ENCODE measurements at regions not wholly inside any gene's neighbourhood (a gene's known extent, or its start where the extent isn't known, plus 50 kb on each side); places are given as distances from the start of the nearest gene placed in this dataset.
"Not testable (repeated sequence)": the region's sequence is repeated elsewhere in the genome, so short reads cannot be mapped to it uniquely, and the experiment has no call there.

GRCh38 chr5:90338712-90339372 lies 70.7 kb downstream of the CETN3 start:
- peak; percentile 48 for FAIRE-seq
- no peak for DNase-seq (ENCODE audit: insufficient read length, low spot score)
- TF ChIP-seq POLR2A (IDR thresholded peaks at IDR 0.05; ENCODE audit: low read depth, low read length) (no peak), PAX5 (IDR thresholded peaks at IDR 0.05; ENCODE audit: insufficient read depth, low read length, severe bottlenecking) (no peak), POU2F2 (IDR thresholded peaks at IDR 0.05; ENCODE audit: low read depth, low read length) (no peak), POLR2AphosphoS5 (IDR thresholded peaks at IDR 0.05; ENCODE audit: low read depth, low read length) (no peak), TAF1 (IDR thresholded peaks at IDR 0.05; ENCODE audit: low read depth, low read length) (no peak), SPI1 (IDR thresholded peaks at IDR 0.05; ENCODE audit: low read depth, low read length) (no peak)

GRCh38 chr5:90337449-90338052 lies 72.0 kb downstream of the CETN3 start:
- FAIRE-seq = no peak
- TF ChIP-seq TAF1 (IDR thresholded peaks at IDR 0.05; ENCODE audit: low read depth, low read length) = no peak
- no peak for TF ChIP-seq SPI1 (IDR thresholded peaks at IDR 0.05; ENCODE audit: low read depth, low read length)
- no peak for TF ChIP-seq POLR2AphosphoS5 (IDR thresholded peaks at IDR 0.05; ENCODE audit: low read depth, low read length)
- TF ChIP-seq POU2F2 (IDR thresholded peaks at IDR 0.05; ENCODE audit: low read depth, low read length) = no peak
- TF ChIP-seq PAX5 (IDR thresholded peaks at IDR 0.05; ENCODE audit: insufficient read depth, low read length, severe bottlenecking) = no peak
- no peak for TF ChIP-seq POLR2A (IDR thresholded peaks at IDR 0.05; ENCODE audit: low read depth, low read length)
- no peak for DNase-seq (ENCODE audit: insufficient read length, low spot score)

GRCh38 chr5:90336752-90337151 lies 72.8 kb downstream of the CETN3 start:
- no peak for DNase-seq (ENCODE audit: insufficient read length, low spot score)
- FAIRE-seq = no peak

GRCh38 chr5:90334741-90335140 lies 74.8 kb downstream of the CETN3 start:
- FAIRE-seq (no peak), DNase-seq (ENCODE audit: insufficient read length, low spot score) (no peak)
- no peak for TF ChIP-seq SPI1 (IDR thresholded peaks at IDR 0.05; ENCODE audit: low read depth, low read length)
- TF ChIP-seq POLR2A (IDR thresholded peaks at IDR 0.05; ENCODE audit: low read depth, low read length) = no peak
- TF ChIP-seq POLR2AphosphoS5 (IDR thresholded peaks at IDR 0.05; ENCODE audit: low read depth, low read length) = no peak
- no peak for TF ChIP-seq PAX5 (IDR thresholded peaks at IDR 0.05; ENCODE audit: insufficient read depth, low read length, severe bottlenecking)
- no peak for TF ChIP-seq POU2F2 (IDR thresholded peaks at IDR 0.05; ENCODE audit: low read depth, low read length)
- TF ChIP-seq TAF1 (IDR thresholded peaks at IDR 0.05; ENCODE audit: low read depth, low read length) = no peak

More at GRCh38 chr5:90336752-90337151, 72.8 kb downstream of the CETN3 start:
- TF ChIP-seq TAF1 (IDR thresholded peaks at IDR 0.05; ENCODE audit: low read depth, low read length) = no peak

- no peak for DNase-seq (ENCODE audit: insufficient read length, low spot score)
- no peak for FAIRE-seq
- no peak for TF ChIP-seq POU2F2 (IDR thresholded peaks at IDR 0.05; ENCODE audit: low read depth, low read length)
- TF ChIP-seq SPI1 (IDR thresholded peaks at IDR 0.05; ENCODE audit: low read depth, low read length) = no peak
- TF ChIP-seq PAX5 (IDR thresholded peaks at IDR 0.05; ENCODE audit: insufficient read depth, low read length, severe bottlenecking) = no peak
- no peak for TF ChIP-seq POLR2A (IDR thresholded peaks at IDR 0.05; ENCODE audit: low read depth, low read length)
- no peak for TF ChIP-seq POLR2AphosphoS5 (IDR thresholded peaks at IDR 0.05; ENCODE audit: low read depth, low read length)
- TF ChIP-seq TAF1 (IDR thresholded peaks at IDR 0.05; ENCODE audit: low read depth, low read length) = no peak
These were observed 79.6 kb downstream of the CETN3 start for GRCh38 chr5:90329911-90330310.

- no peak for TF ChIP-seq POLR2A (IDR thresholded peaks at IDR 0.05; ENCODE audit: low read depth, low read length)
- no peak for TF ChIP-seq POU2F2 (IDR thresholded peaks at IDR 0.05; ENCODE audit: low read depth, low read length)
- no peak for TF ChIP-seq SPI1 (IDR thresholded peaks at IDR 0.05; ENCODE audit: low read depth, low read length)
- no peak for TF ChIP-seq TAF1 (IDR thresholded peaks at IDR 0.05; ENCODE audit: low read depth, low read length)
- TF ChIP-seq POLR2AphosphoS5 (IDR thresholded peaks at IDR 0.05; ENCODE audit: low read depth, low read length) = no peak
- FAIRE-seq (no peak), DNase-seq (ENCODE audit: insufficient read length, low spot score) (no peak)
These were observed 82.6 kb downstream of the CETN3 start for GRCh38 chr5:90326995-90327394.

GRCh38 chr5:90325093-90325492 lies 84.5 kb downstream of the CETN3 start:
- DNase-seq (ENCODE audit: insufficient read length, low spot score) (no peak), FAIRE-seq (no peak)
- TF ChIP-seq PAX5 (IDR thresholded peaks at IDR 0.05; ENCODE audit: insufficient read depth, low read length, severe bottlenecking) (no peak), TAF1 (IDR thresholded peaks at IDR 0.05; ENCODE audit: low read depth, low read length) (no peak), POLR2AphosphoS5 (IDR thresholded peaks at IDR 0.05; ENCODE audit: low read depth, low read length) (no peak), SPI1 (IDR thresholded peaks at IDR 0.05; ENCODE audit: low read depth, low read length) (no peak), POLR2A (IDR thresholded peaks at IDR 0.05; ENCODE audit: low read depth, low read length) (no peak), POU2F2 (IDR thresholded peaks at IDR 0.05; ENCODE audit: low read depth, low read length) (no peak)

GRCh38 chr5:90320348-90320747 lies 89.2 kb downstream of the CETN3 start:
- FAIRE-seq; DNase-seq (ENCODE audit: insufficient read length, low spot score): not testable (repeated sequence)

- TF ChIP-seq SPI1 (IDR thresholded peaks at IDR 0.05; ENCODE audit: low read depth, low read length) = no peak
- no peak for DNase-seq (ENCODE audit: insufficient read length, low spot score)
- FAIRE-seq = no peak
These were observed 97.5 kb downstream of the CETN3 start for GRCh38 chr5:90312027-90312426.

- no peak for DNase-seq (ENCODE audit: insufficient read length, low spot score)
- no peak for FAIRE-seq
- TF ChIP-seq POLR2A (IDR thresholded peaks at IDR 0.05; ENCODE audit: low read depth, low read length) (no peak), PAX5 (IDR thresholded peaks at IDR 0.05; ENCODE audit: insufficient read depth, low read length, severe bottlenecking) (no peak), SPI1 (IDR thresholded peaks at IDR 0.05; ENCODE audit: low read depth, low read length) (no peak), POLR2AphosphoS5 (IDR thresholded peaks at IDR 0.05; ENCODE audit: low read depth, low read length) (no peak), TAF1 (IDR thresholded peaks at IDR 0.05; ENCODE audit: low read depth, low read length) (no peak), POU2F2 (IDR thresholded peaks at IDR 0.05; ENCODE audit: low read depth, low read length) (no peak)
These were observed 98.2 kb downstream of the CETN3 start for GRCh38 chr5:90311401-90311800.
